ENCODE measurements at regions not wholly inside any gene's neighbourhood (a gene's known extent, or its start where the extent isn't known, plus 50 kb on each side); places are given as distances from the start of the nearest gene placed in this dataset.

GRCh38 chr1:24985737-24986136, 55.7 kb upstream of the RUNX3 start:
- TF ChIP-seq CTCF (IDR thresholded peaks at IDR 0.05): no peak
- no peak for TF ChIP-seq EZH2 (IDR thresholded peaks at IDR 0.05; ENCODE audit: borderline replicate concordance, insufficient read depth, low read depth, low read length, poor library complexity, severe bottlenecking)
